ENCODE measurements at regions not wholly inside any gene's neighbourhood (a gene's known extent, or its start where the extent isn't known, plus 50 kb on each side); places are given as distances from the start of the nearest gene placed in this dataset.
"Not testable (repeated sequence)": the region's sequence is repeated elsewhere in the genome, so short reads cannot be mapped to it uniquely, and the experiment has no call there.

GRCh38 chr3:103203441-103203840 is 768.6 kb downstream of the ZPLD1 start:
- DNase-seq = no peak

DNA sequence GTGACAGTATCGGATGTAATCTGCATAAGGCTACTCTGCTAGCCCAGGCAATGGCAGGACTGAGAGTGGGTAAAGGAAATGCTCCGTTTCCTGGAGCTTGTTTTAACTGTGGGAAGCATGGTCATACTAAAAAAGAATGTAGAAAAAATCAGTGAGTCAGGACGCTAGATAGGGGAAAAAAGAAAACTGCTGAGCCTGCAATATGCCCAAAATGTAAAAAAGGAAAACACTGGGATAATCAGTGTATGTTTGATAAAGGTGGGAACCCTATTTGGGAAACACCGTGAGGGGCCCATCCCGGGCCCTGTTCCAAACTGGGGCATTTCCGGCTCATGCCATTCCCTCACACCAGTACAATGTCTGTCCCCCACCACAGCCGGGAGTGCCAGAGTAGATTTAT is 775.8 kb downstream of the ZPLD1 start:
- DNase-seq = no peak

DNA sequence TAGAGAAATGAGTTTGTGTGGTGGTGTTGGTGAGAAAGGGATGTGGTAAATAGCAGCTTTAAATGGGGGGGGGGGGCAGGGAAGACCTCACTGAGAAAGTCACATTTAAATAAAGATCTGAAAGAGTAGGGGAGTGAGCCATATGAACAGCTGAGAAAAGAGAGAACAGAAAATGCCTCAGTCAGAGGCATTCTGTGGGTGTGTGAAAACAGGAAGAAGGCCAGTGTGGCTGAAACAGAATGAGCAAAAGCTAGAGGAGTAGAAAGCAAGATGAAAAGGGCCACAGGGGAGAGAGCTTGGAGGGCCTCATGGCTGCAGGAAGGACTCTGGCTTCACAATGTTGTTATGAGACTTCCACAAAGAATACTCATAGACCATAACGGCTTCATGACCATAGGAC is 783.3 kb downstream of the ZPLD1 start:
- DNase-seq = no peak

- no peak for DNase-seq
Observed at GRCh38 chr3:103218793-103219192, 784.0 kb downstream of the ZPLD1 start.

- DNase-seq = no peak
Observed at GRCh38 chr3:103227651-103228050, 792.8 kb downstream of the ZPLD1 start.

- DNase-seq = no peak
Observed at GRCh38 chr3:103247459-103247858, 812.6 kb downstream of the ZPLD1 start.

- not testable (repeated sequence) for DNase-seq
Observed at GRCh38 chr3:103254827-103255226, 820.0 kb downstream of the ZPLD1 start.

- DNase-seq = no peak
Observed at GRCh38 chr3:103269287-103269686, 834.5 kb downstream of the ZPLD1 start.

GRCh38 chr3:103271575-103271974 is 836.8 kb downstream of the ZPLD1 start:
- no peak for DNase-seq

- DNase-seq = no peak
Observed at GRCh38 chr3:103295974-103296570, 861.3 kb downstream of the ZPLD1 start.

DNA sequence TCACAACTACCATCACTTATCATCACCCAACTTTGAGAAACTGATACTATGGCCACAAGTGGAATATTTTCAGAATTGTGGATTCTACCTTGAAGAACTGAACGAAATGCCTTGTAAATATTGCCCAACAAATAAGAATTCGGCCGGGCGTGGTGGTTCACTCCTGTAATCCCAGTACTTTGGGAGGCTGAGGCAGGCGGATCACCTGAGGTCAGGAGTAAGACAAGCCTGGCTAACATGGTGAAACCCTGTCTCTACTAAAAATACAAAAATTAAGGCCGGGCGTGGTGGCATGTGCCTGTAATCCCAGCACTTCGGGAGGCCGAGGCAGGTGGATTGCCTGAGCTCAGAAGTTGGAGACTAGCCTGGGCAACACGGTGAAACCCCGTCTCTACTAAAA is 862.7 kb downstream of the ZPLD1 start:
- not testable (repeated sequence) for DNase-seq

DNA sequence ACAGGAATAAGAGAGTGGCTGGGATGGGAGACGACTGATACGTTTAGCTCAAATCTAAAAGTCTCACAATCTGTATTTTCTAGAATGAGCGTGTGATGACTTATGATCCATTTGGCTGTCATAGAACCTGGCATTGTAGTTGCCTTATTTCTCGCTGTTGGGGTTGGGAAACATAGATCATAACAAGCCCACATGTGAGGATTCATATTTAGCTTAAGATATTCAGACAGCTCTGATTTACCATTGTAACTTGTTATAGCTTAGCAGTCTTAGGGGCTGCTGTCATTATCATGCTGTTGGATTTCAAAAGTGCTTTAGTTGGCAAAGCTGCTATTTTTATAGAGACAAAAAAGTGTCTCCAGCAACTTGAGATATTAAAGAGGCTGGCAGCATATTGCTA is 871.3 kb downstream of the ZPLD1 start:
- DNase-seq = no peak

GRCh38 chr3:103308921-103309320 is 874.1 kb downstream of the ZPLD1 start:
- DNase-seq = no peak

- DNase-seq = no peak
Observed at GRCh38 chr3:103319912-103320311, 885.1 kb downstream of the ZPLD1 start.

GRCh38 chr3:103337179-103337845 is 902.5 kb downstream of the ZPLD1 start:
- no peak for DNase-seq

DNA sequence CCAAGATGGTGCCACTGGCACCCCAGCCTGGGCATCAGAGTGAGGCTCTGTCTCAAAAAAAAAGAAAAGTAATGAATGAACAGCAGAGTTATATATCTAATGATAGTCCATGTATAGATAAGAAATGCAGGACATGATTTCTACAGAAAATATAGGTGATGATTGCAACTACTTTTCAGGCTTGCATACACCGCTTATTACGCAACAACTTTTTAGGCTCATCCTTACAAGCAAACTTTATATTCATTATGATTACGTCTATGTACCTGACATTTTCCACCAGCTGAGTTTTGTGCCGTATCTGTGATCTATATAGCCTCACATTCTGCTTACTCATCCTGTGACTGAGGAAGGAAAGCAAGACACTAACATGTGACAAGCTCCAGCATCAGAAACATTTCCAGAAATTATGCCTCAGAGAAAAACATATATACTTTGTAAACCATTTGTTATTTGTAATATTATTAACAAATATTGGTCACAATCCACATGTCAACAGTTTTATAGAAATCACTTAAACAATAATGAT is 906.3 kb downstream of the ZPLD1 start:
- DNase-seq = no peak

DNA sequence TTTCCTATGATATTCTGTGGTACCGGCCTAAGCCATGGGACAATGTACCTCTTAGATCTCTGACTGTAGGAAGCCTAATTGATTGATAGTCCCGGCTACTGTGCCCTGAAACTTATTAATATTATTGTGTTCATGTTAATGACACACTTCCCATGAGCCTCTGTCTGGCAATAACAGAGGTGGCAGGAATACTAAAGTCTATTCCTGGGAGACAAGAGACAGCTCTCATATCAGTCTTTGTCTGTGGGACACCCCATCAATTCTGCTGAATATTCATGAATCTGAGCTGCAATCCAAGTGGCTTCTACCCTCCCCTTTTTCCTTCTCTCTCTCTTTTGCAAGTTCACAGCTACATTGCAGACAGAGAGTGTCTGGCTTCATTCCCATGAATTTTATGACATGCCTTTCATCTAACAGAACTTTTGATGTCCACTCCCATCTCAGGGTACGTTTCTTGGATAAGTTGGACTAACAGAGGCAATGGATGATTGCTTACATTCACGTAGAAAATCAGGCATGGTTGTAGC is 907.5 kb downstream of the ZPLD1 start:
- DNase-seq = no peak

GRCh38 chr3:103349760-103350159 is 914.9 kb downstream of the ZPLD1 start:
- DNase-seq = no peak

GRCh38 chr3:103365467-103365866 is 930.7 kb downstream of the ZPLD1 start:
- no peak for DNase-seq

- DNase-seq = no peak
Observed at GRCh38 chr3:103367481-103367880, 932.7 kb downstream of the ZPLD1 start.

GRCh38 chr3:103371411-103371810 is 936.6 kb downstream of the ZPLD1 start:
- DNase-seq = no peak

- DNase-seq = no peak
Observed at GRCh38 chr3:103372031-103372430, 937.2 kb downstream of the ZPLD1 start.

DNA sequence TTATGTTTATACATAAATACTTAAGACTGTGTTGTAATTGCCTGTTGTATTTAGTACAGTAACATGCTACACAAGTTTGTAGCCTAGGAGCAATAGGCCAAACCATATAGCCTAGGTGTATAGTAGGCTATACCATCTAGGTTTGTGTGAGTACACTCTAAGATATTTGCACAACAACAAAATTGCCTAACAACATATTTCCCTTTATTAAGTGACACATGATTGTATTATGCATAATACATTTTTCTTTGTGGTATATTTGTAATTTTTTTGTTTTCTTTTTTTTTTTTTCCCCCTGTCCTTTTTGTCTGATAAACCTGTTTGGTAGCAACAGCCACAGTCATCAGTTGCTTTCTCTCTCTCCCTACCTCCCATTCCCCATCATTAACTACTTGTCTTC is 945.6 kb downstream of the ZPLD1 start:
- no peak for DNase-seq

DNA sequence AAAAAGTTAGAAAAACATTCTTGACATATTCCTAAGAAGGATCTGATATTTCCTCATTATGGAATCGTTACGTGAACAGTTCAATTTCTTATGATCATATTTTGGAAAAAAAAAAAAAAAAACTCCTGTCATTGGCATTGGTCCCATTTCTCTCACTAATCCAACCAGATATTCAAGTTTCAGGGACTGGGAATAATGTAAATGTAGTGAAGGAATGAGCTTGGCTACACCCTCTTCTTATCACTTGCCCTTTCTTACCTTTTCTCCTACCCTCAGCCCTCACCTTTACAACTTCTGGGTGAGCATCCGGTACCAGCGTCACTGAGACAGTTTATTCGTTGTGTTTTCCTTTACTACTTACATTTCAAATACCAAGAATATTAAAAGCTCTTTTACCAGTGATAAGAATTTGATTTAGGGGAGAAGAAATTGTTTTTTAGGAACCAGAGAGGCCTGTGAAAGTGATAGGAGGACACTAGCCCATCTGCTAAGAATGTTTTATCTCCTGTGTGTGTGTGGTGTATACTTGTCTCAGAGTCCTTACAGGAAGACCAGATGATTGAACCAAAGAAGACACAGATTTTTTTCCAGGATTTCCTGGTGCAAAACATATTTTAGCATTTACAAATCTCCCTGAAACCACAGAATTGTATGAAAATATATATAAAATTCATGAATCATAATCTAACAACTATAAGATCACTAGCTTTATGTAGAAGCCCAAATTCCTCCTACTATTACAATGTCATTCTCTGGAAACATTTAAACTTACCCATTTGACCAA is 946.7 kb downstream of the ZPLD1 start:
- DNase-seq = no peak
